Kidney capillary endothelial cell (primary cell): ENCODE measurements at regions not wholly inside any gene's neighbourhood (a gene's known extent, or its start where the extent isn't known, plus 50 kb on each side); places are given as distances from the start of the nearest gene placed in this dataset.

Experiments
- DNase-seq: peaks from one replicate; pipeline ENCODE4 v3.0.0-alpha.2; 2018; ENCODE audit warnings: low spot score

GRCh38 chr14:80446356-80446755 is 235.1 kb upstream of the DIO2 start:
- DNase-seq, result no peak

- no peak for DNase-seq
These were observed 234.3 kb upstream of the DIO2 start for GRCh38 chr14:80445605-80446004.

GRCh38 chr14:80434574-80435321 is 223.4 kb upstream of the DIO2 start:
- no peak for DNase-seq

GRCh38 chr14:80433811-80434210 is 222.5 kb upstream of the DIO2 start:
- no peak for DNase-seq

- no peak for DNase-seq
These were observed 217.4 kb upstream of the DIO2 start for GRCh38 chr14:80428671-80429070.

- DNase-seq, result no peak
These were observed 216.9 kb upstream of the DIO2 start for GRCh38 chr14:80428171-80428570.

- no peak for DNase-seq
These were observed 215.8 kb upstream of the DIO2 start for GRCh38 chr14:80427101-80427500.

GRCh38 chr14:80426683-80427082 is 215.4 kb upstream of the DIO2 start:
- no peak for DNase-seq

- DNase-seq, result peak; percentile 2
These were observed 214.4 kb upstream of the DIO2 start for GRCh38 chr14:80425686-80426085.

- DNase-seq, result no peak
These were observed 208.5 kb upstream of the DIO2 start for GRCh38 chr14:80419769-80420168.

- no peak for DNase-seq
These were observed 208.0 kb upstream of the DIO2 start for GRCh38 chr14:80419345-80419744.

- DNase-seq, result no peak
These were observed 204.3 kb upstream of the DIO2 start for GRCh38 chr14:80415636-80416035.

- DNase-seq, result no peak
These were observed 202.8 kb upstream of the DIO2 start for GRCh38 chr14:80414080-80414479.

- no peak for DNase-seq
These were observed 193.1 kb upstream of the DIO2 start for GRCh38 chr14:80404413-80404812.

- no peak for DNase-seq
These were observed 191.7 kb upstream of the DIO2 start for GRCh38 chr14:80403036-80403435.

GRCh38 chr14:80395031-80395430 is 183.7 kb upstream of the DIO2 start:
- DNase-seq, result no peak

GRCh38 chr14:80393766-80394165 is 182.5 kb upstream of the DIO2 start:
- DNase-seq, result no peak

GRCh38 chr14:80390906-80391305 is 179.6 kb upstream of the DIO2 start:
- no peak for DNase-seq

- DNase-seq, result no peak
These were observed 177.8 kb upstream of the DIO2 start for GRCh38 chr14:80388980-80389711.

- no peak for DNase-seq
These were observed 176.3 kb upstream of the DIO2 start for GRCh38 chr14:80387563-80387981.

- DNase-seq, result no peak
These were observed 174.0 kb upstream of the DIO2 start for GRCh38 chr14:80385336-80385735.

GRCh38 chr14:80383223-80383622 is 171.9 kb upstream of the DIO2 start:
- DNase-seq, result no peak

GRCh38 chr14:80381807-80382363 is 170.6 kb upstream of the DIO2 start:
- no peak for DNase-seq
